Endothelial cell of umbilical vein (primary cell): ENCODE measurements at regions not wholly inside any gene's neighbourhood (a gene's known extent, or its start where the extent isn't known, plus 50 kb on each side); places are given as distances from the start of the nearest gene placed in this dataset.

Experiments
- BruUV-seq: library from RNA; stranded (reverse); fragments of 400-500 nt; replicated peaks from 2 replicates; lab custom pipeline; 2021; lab: Mats Ljungman, UMichigan
- CTCF ChIA-PET: fragments of 300-600, 350-600 bp; sonication (Branson Sonifier 250); formaldehyde crosslinking; loops from one replicate; lab custom pipeline; 2021; ENCODE audit warnings: antibody characterized with exemption, inconsistent platforms; lab: Charles Lee
- POLR2A ChIA-PET: fragments of 300-600, 350-600 bp; sonication (Branson Sonifier 250); formaldehyde crosslinking; loops from one replicate; lab custom pipeline; 2021; ENCODE audit warnings: antibody characterized with exemption, inconsistent platforms; lab: Charles Lee
- DNase-seq: peaks from one replicate; pipeline ENCODE4 v3.0.0-alpha.2; 2011; ENCODE audit warnings: low read depth, low spot score
- FAIRE-seq: peaks from 2 replicates; lab custom pipeline; 2011; peaks lifted over from hg19 to GRCh38; lab: Jason Lieb, UNC
- H2AFZ ChIP-seq: 2 replicates; pipeline ENCODE4 v1.6.0; 2012; ENCODE audit warnings: low read depth, low read length, control low read depth, inconsistent platforms
- H3K27ac ChIP-seq: 2 replicates; pipeline ENCODE4 v1.5.1; 2011; ENCODE audit warnings: low read depth, mild to moderate bottlenecking, control low read depth, low read length, moderate library complexity; ENCODE audit not compliant: insufficient read depth
- H3K27me3 ChIP-seq, 2 experiments: 2 replicates each; pipeline versions ENCODE4 v1.6.0 to v1.6.1; 2011; ENCODE audit warnings: low read length in 2 of 2, mixed read lengths in 1 of 2; ENCODE audit not compliant: control insufficient read depth in 2 of 2, insufficient read depth in 2 of 2
- H3K36me3 ChIP-seq, 2 experiments: 2 replicates in 1 of 2; 3 replicates in 1 of 2; pipeline ENCODE4 v1.5.1; 2011; ENCODE audit warnings: low read length in 2 of 2, mild to moderate bottlenecking in 1 of 2, moderate library complexity in 1 of 2; ENCODE audit not compliant: control insufficient read depth in 2 of 2, insufficient read depth in 2 of 2; ENCODE audit errors: extremely low read depth in 1 of 2
- H3K4me1 ChIP-seq: 3 replicates; pipeline ENCODE4 v1.5.1; 2011; ENCODE audit warnings: mild to moderate bottlenecking, low read length; ENCODE audit not compliant: control insufficient read depth, insufficient read depth; ENCODE audit errors: extremely low read depth
- H3K4me2 ChIP-seq: 2 replicates; pipeline ENCODE4 v1.6.1; 2011; ENCODE audit warnings: low read length, control low read depth, mixed read lengths; ENCODE audit not compliant: insufficient read depth
- H3K4me3 ChIP-seq, 3 experiments: fragments of 200-600 bp in 1 of 3; sonication (generic), shearing (Covaris generic) in 1 of 3; replicated peaks in 1 of 3; 2 replicates each; pipeline ENCODE4 v1.5.1; 2011 to 2016; ENCODE audit warnings: control low read depth in 3 of 3, low read length in 3 of 3, mild to moderate bottlenecking in 2 of 3, inconsistent platforms in 1 of 3, low read depth in 1 of 3, moderate library complexity in 1 of 3; ENCODE audit not compliant: insufficient read depth in 1 of 3
- H3K79me2 ChIP-seq: 2 replicates; pipeline ENCODE4 v1.6.0; 2012; ENCODE audit warnings: low read length, inconsistent platforms; ENCODE audit not compliant: control insufficient read depth, insufficient read depth
- H3K9ac ChIP-seq: replicated peaks from 2 replicates; pipeline ENCODE3; 2011; ENCODE audit warnings: low read length, control low read depth; ENCODE audit not compliant: insufficient read depth; ENCODE audit errors: extremely low read depth
- H3K9me1 ChIP-seq: replicated peaks from 3 replicates; pipeline ENCODE4 v1.6.0; 2011; ENCODE audit warnings: mild to moderate bottlenecking, low read length; ENCODE audit not compliant: control insufficient read depth, insufficient read depth; ENCODE audit errors: extremely low read depth
- H3K9me3 ChIP-seq: replicated peaks from 2 replicates; pipeline ENCODE4 v1.5.1; 2012; ENCODE audit warnings: low read length, inconsistent platforms; ENCODE audit not compliant: control insufficient read depth, insufficient read depth
- H4K20me1 ChIP-seq: replicated peaks from 2 replicates; pipeline ENCODE3; 2011; ENCODE audit warnings: mild to moderate bottlenecking, low read length; ENCODE audit not compliant: control insufficient read depth, insufficient read depth; ENCODE audit errors: extremely low read depth
- EZH2 ChIP-seq: IDR thresholded peaks from 2 replicates; pipeline ENCODE4 v1.6.1; 2012; ENCODE audit warnings: borderline replicate concordance, low read depth, mild to moderate bottlenecking, moderate library complexity, low read length, inconsistent platforms; ENCODE audit not compliant: severe bottlenecking
- FOS ChIP-seq: IDR thresholded peaks from 2 replicates; pipeline ENCODE4 v1.6.1; 2011; ENCODE audit warnings: mild to moderate bottlenecking, low read length, moderate library complexity, borderline replicate concordance; ENCODE audit not compliant: insufficient read depth
- GATA2 ChIP-seq: IDR thresholded peaks from 2 replicates; pipeline ENCODE4 v1.7.0; 2011; ENCODE audit warnings: low read depth, mild to moderate bottlenecking, moderate library complexity, mixed read lengths, low read length; ENCODE audit not compliant: insufficient read length, insufficient read depth
- JUN ChIP-seq: IDR thresholded peaks from 2 replicates; pipeline ENCODE4 v1.6.1; 2011; ENCODE audit warnings: borderline replicate concordance, low read depth; ENCODE audit not compliant: insufficient read length, insufficient read depth
- MYC ChIP-seq: IDR thresholded peaks from one replicate; pipeline ENCODE4 v1.6.1; 2011; ENCODE audit warnings: mild to moderate bottlenecking, low read depth, low read length
- POLR2A ChIP-seq: IDR thresholded peaks from 2 replicates; pipeline ENCODE4 v1.6.1; 2012; ENCODE audit warnings: low read depth, mild to moderate bottlenecking, control low read depth, low read length
- POLR2AphosphoS5 ChIP-seq: IDR thresholded peaks from 2 replicates; pipeline ENCODE4 v1.6.1; 2012; ENCODE audit warnings: low read depth, mild to moderate bottlenecking, control low read depth, low read length, moderate library complexity; ENCODE audit not compliant: insufficient read depth
- dilution Hi-C: fragments of 300-500 bp; cut with MboI; formaldehyde crosslinking; loops from one replicate; pipeline ENCODE4 v1.15.0; 2019; ENCODE audit warnings: low sequenced_read_pairs; ENCODE audit not compliant: extremely low pct_ligation_motif_present
- intact Hi-C: fragments of 100-400 bp; cut with micrococcal nuclease; formaldehyde crosslinking; loops from one replicate; pipeline ENCODE4 v1.10.0; 2022
- TF ChIP-seq, protein P1 (sequence below), 2 donors: IDR thresholded peaks; 1 replicate in 1 of 2; 2 replicates in 1 of 2; pipeline ENCODE4 v1.5.1; 2011; ENCODE audit warnings: low read length in 2 of 2, mild to moderate bottlenecking in 2 of 2, moderate library complexity in 2 of 2, control low read depth in 1 of 2, inconsistent platforms in 1 of 2, low read depth in 1 of 2; ENCODE audit not compliant: insufficient read depth in 1 of 2; ENCODE audit errors: extremely low read depth in 1 of 2
- TF ChIP-seq, protein P2 (sequence below): IDR thresholded peaks from 2 replicates; pipeline ENCODE4 v1.6.1; 2011; ENCODE audit not compliant: insufficient read depth, insufficient read length

DNA sequence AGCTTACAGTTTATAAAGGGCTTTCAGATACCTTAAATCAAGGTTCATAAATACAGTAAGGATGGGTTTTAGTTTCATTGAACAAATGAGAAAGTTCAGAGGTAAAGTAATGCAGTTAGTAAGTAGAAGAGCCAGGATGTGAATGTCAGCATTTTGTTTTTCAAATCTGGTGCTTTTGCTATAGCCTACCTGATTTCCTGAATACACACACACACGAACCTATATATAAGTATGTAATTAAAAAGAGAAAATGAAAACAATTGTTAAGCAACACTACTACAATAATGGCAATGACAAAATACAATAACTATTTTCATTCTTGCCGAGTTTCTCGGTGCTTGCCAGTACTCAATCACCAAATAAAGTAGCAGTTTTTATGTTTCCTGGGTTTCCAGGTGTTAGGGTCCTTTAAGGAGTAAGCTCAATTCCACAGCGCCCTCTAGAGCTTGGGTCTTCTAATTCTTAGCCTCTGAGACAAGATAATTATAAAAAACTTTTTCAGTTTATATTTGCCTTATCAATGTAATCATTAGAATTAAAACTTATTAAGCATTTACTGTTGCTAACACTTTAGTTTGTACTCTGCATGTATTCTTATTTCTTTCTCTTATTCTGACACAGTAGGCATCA is 512.9 kb upstream of the ACVR2A start:
- no peaks in the 10 kb centered on the region for H4K20me1 ChIP-seq
- no peaks in the 10 kb centered on the region for H3K79me2 ChIP-seq
- peaks cover 2% of the 10 kb centered on the region for H3K9me3 ChIP-seq
- no peaks in the 10 kb centered on the region for H3K36me3 ChIP-seq
- H3K9ac ChIP-seq, result no peak overlapping the region
- FAIRE-seq, result no peak
- no peaks in the 10 kb centered on the region for H3K4me1 ChIP-seq
- no TSS peak for BruUV-seq
- no peaks in the 10 kb centered on the region for H3K27me3 ChIP-seq
- CTCF ChIA-PET, result no interaction called here
- no peaks in the 10 kb centered on the region for H3K9me1 ChIP-seq
- POLR2A ChIA-PET, result no interaction called here
- TF ChIP-seq, protein P1, sequence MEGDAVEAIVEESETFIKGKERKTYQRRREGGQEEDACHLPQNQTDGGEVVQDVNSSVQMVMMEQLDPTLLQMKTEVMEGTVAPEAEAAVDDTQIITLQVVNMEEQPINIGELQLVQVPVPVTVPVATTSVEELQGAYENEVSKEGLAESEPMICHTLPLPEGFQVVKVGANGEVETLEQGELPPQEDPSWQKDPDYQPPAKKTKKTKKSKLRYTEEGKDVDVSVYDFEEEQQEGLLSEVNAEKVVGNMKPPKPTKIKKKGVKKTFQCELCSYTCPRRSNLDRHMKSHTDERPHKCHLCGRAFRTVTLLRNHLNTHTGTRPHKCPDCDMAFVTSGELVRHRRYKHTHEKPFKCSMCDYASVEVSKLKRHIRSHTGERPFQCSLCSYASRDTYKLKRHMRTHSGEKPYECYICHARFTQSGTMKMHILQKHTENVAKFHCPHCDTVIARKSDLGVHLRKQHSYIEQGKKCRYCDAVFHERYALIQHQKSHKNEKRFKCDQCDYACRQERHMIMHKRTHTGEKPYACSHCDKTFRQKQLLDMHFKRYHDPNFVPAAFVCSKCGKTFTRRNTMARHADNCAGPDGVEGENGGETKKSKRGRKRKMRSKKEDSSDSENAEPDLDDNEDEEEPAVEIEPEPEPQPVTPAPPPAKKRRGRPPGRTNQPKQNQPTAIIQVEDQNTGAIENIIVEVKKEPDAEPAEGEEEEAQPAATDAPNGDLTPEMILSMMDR (IDR thresholded peaks at IDR 0.05; ENCODE audit: extremely low read depth in 1 of 2, insufficient read depth in 1 of 2, low read depth in 1 of 2, low read length in 2 of 2), result no peak
- TF ChIP-seq GATA2 (no peak), FOS (no peak), POLR2AphosphoS5 (no peak), EZH2 (no peak), JUN (no peak), POLR2A (no peak), MYC (no peak)
- TF ChIP-seq, protein P2, sequence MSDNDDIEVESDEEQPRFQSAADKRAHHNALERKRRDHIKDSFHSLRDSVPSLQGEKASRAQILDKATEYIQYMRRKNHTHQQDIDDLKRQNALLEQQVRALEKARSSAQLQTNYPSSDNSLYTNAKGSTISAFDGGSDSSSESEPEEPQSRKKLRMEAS, result no peak
- dilution Hi-C loops, result no loop called here
- no peak overlapping the region for H2AFZ ChIP-seq
- no peak overlapping the region for H3K27ac ChIP-seq
- DNase-seq, result no peak
- H3K4me3 ChIP-seq, result no peak overlapping the region
- intact Hi-C loops, result no loop called here
- H3K4me2 ChIP-seq, result no peak overlapping the region
